Activated naive CD4-positive, alpha-beta T cell treated with anti-CD3 and anti-CD28 coated beads for 36 hours (primary cell): ENCODE measurements at regions not wholly inside any gene's neighbourhood (a gene's known extent, or its start where the extent isn't known, plus 50 kb on each side); places are given as distances from the start of the nearest gene placed in this dataset.

ENCODE experiments used
- CTCF ChIA-PET: fragments of 350-600 bp; sonication (Branson Sonifier 250); formaldehyde crosslinking; loops from one replicate; lab custom pipeline; 2021; ENCODE audit warnings: antibody characterized with exemption; lab: Charles Lee
- DNase-seq: peaks from one replicate; pipeline ENCODE4 v3.0.0-alpha.2; 2020
- H3K27ac Mint-ChIP-seq: one replicate; pipeline ENCODE4 v1.8.0; 2021; ENCODE audit warnings: mild to moderate bottlenecking, mixed read lengths
- H3K27me3 Mint-ChIP-seq: one replicate; pipeline ENCODE4 v1.8.0; 2021; ENCODE audit warnings: low read depth, mixed read lengths
- H3K36me3 Mint-ChIP-seq: one replicate; pipeline ENCODE4 v1.8.0; 2021; ENCODE audit warnings: low read depth, mixed read lengths
- H3K4me1 Mint-ChIP-seq: one replicate; pipeline ENCODE4 v1.8.0; 2021; ENCODE audit warnings: low read depth, mixed read lengths
- H3K4me3 Mint-ChIP-seq: one replicate; pipeline ENCODE4 v1.8.0; 2021; ENCODE audit warnings: mild to moderate bottlenecking, moderate library complexity, mixed read lengths
- H3K9me3 Mint-ChIP-seq: one replicate; pipeline ENCODE4 v1.8.0; 2021; ENCODE audit warnings: mixed read lengths
- intact Hi-C: fragments of 100-400 bp; cut with micrococcal nuclease; formaldehyde crosslinking; loops from one replicate; pipeline ENCODE4 v1.15.1; 2023

DNA sequence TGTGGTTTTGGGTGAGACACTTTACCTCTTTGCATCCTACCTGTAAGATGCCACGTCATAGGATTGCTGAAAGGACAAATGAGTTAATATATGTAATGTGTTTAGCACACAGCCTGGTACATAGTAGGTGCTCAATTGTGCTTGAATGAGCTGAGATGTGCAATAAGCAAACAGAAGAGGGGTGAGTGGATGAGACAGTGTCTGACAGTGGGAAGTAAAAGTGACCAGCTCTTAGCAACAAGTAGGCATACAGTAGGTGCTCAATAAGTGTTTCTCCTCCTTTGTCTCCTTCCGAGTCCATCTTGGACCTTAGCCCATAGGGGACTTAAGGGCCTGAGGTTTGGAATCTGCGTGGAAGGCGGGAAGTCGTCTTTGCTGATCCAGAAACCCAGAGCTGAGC lies 104.7 kb downstream of the CEBPB start:
- Mint-ChIP-seq H3K9me3 (no peaks in the 10 kb centered on the region), H3K4me3 (no peak overlapping the region), H3K4me1 (peaks cover 13% of the 10 kb centered on the region), H3K27ac (no peak overlapping the region), H3K27me3 (no peaks in the 10 kb centered on the region), H3K36me3 (no peaks in the 10 kb centered on the region)
- no peak for DNase-seq
- CTCF ChIA-PET = no interaction called here
- intact Hi-C loops = no loop called here

DNA sequence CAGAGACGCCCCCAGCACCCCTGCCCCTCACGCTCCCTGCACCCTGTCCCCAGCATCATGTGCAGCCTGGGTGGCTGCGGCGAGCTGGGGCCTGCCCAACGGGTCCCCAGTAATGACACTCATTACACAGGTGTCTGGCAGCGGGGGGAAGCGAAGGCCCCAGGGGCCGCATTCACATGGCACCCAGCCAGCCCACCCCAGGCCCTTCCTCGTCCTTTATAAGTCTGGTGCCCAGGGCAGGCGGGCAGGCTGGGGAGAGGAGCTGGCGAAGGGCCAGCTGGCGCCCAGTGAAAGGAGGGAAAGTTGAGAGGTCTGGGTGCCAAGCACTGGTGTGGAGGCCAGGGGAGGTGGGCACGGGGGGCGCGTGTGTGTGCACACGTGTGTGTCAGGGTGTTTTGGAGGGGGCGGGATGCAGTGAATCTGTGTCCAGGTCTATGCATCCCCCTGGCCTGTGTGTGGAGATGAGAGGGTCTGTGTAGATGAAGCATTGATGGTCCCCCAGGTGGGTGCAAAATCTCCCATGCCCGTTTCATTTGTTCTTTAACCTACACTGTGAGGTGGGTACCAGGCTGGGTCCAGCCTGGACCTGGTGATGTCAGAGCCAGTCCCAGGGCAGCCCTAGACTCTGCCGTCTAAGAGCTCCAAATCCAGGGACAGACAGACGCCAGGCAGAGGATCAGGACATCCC lies 105.3 kb downstream of the CEBPB start:
- Mint-ChIP-seq H3K9me3 (no peaks in the 10 kb centered on the region), H3K4me1 (peaks cover 13% of the 10 kb centered on the region), H3K27me3 (no peaks in the 10 kb centered on the region), H3K36me3 (no peaks in the 10 kb centered on the region), H3K4me3 (no peak overlapping the region), H3K27ac (no peak overlapping the region)
- DNase-seq = no peak
- CTCF ChIA-PET = interaction anchor here (0.7 kb wide), 1 partner anchor 1509 kb away, joined by 3 read pairs; no protein-coding TSS in a partner anchor
- intact Hi-C loops = no loop called here

GRCh38 chr20:50296450-50297375 lies 106.1 kb downstream of the CEBPB start:
- Mint-ChIP-seq H3K4me1 (peaks cover 13% of the 10 kb centered on the region), H3K9me3 (no peaks in the 10 kb centered on the region), H3K27ac (no peak overlapping the region), H3K36me3 (no peaks in the 10 kb centered on the region), H3K27me3 (no peaks in the 10 kb centered on the region), H3K4me3 (no peak overlapping the region)
- intact Hi-C loops = no loop called here
- CTCF ChIA-PET = interaction anchor here (0.7 kb wide), 1 partner anchor 1508 kb away, joined by 3 read pairs; no protein-coding TSS in a partner anchor
- DNase-seq = no peak

GRCh38 chr20:50297498-50298376 lies 107.1 kb downstream of the CEBPB start:
- Mint-ChIP-seq H3K27ac (no peak overlapping the region), H3K9me3 (no peaks in the 10 kb centered on the region), H3K4me1 (peaks cover 13% of the 10 kb centered on the region), H3K4me3 (no peak overlapping the region), H3K27me3 (no peaks in the 10 kb centered on the region), H3K36me3 (no peaks in the 10 kb centered on the region)
- peak; percentile 52 for DNase-seq
- intact Hi-C loops = no loop called here
- CTCF ChIA-PET = interaction anchor here (0.9 kb wide), 1 partner anchor 13 kb away, joined by 5 read pairs; no protein-coding TSS in a partner anchor

DNA sequence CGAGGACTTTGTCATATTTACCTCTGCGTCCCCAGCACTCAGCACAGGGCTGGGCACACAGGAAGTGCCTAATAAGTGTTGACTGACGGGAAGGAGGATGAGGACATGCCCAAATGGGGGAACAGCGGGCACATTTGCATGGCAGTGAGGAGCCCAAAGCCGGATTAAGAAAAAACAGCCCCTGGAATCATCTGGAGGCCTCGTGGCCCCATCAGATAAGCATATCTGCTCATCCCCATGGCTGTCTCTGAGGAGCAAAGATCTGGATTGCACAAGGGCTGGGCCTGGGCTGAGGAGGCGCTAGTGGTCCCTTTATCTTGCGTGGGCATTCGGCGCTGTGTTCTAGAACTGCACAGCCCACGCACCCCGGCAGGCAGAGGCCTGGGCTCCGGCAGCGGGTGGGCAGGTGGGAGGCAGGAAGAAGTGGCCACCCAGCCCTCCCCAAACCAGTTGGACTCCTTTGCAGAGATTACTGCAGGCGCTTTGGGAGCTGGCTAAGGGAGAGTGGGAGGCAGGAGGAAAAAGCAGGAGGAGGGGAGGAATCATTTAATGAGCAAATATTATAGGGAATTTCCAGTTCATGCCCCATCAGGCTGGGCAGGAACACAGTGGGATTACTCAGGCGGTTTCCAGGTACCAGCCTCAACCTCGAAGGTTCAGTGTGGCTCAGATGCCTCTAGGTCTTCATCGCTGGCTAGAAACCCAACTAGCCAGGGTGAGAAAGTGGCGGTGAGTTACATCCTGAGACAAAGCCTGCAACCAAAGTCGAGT lies 108.1 kb downstream of the CEBPB start:
- CTCF ChIA-PET = no interaction called here
- H3K4me3 Mint-ChIP-seq = no peak overlapping the region
- no peak overlapping the region for H3K27ac Mint-ChIP-seq
- H3K27me3 Mint-ChIP-seq = no peaks in the 10 kb centered on the region
- intact Hi-C loops = no loop called here
- DNase-seq = no peak
- no peaks in the 10 kb centered on the region for H3K9me3 Mint-ChIP-seq
- H3K4me1 Mint-ChIP-seq = peaks cover 13% of the 10 kb centered on the region
- H3K36me3 Mint-ChIP-seq = no peaks in the 10 kb centered on the region

- no peak overlapping the region for H3K4me3 Mint-ChIP-seq
- H3K27me3 Mint-ChIP-seq = no peaks in the 10 kb centered on the region
- DNase-seq = no peak
- intact Hi-C loops = no loop called here
- H3K9me3 Mint-ChIP-seq = no peaks in the 10 kb centered on the region
- H3K36me3 Mint-ChIP-seq = no peaks in the 10 kb centered on the region
- peaks cover 13% of the 10 kb centered on the region for H3K4me1 Mint-ChIP-seq
- H3K27ac Mint-ChIP-seq = no peak overlapping the region
- CTCF ChIA-PET = no interaction called here
Observed at GRCh38 chr20:50299325-50299629, 108.6 kb downstream of the CEBPB start.

DNA sequence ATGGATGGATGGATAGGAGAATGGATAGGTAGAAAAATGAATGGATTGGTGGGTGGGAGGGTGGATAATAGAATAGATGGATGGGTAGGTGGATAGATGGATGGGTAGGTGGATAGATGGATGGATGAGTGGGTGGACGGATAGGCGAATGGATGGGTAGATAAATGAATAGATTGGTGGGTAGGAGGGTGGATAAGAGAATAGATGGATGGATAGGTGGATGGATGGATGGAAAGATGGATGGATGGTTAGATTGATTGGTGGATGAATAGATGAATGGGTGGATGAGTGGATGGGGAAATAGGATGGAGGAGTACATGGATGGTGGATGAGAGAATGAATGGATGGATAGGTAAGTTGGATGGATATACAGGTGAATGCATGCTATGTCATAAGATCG lies 110.5 kb downstream of the CEBPB start:
- Mint-ChIP-seq H3K4me1 (peaks cover 13% of the 10 kb centered on the region), H3K36me3 (no peaks in the 10 kb centered on the region), H3K9me3 (no peaks in the 10 kb centered on the region), H3K27ac (no peak overlapping the region), H3K4me3 (no peak overlapping the region), H3K27me3 (no peaks in the 10 kb centered on the region)
- CTCF ChIA-PET = no interaction called here
- DNase-seq = no peak
- intact Hi-C loops = no loop called here

DNA sequence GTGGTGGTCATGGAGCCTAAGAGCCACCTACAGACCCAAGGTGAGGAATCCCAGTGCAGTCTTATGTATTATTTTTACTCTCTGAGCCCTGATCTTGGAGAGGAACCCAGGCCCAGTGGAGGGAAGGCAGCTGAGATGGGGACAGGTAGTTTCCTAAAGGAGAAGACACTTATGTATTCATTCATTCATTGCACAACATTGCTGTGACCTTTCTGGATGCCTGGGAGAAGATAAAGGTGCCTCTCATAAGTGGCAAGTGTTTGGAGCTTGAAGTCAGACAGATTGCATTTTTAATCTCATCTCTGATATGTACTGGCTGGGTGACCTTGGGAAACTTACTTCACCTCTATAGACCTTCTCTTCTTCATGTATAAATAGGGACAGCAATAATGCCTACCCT lies 111.1 kb downstream of the CEBPB start:
- H3K36me3 Mint-ChIP-seq = no peaks in the 10 kb centered on the region
- CTCF ChIA-PET = no interaction called here
- intact Hi-C loops = no loop called here
- H3K9me3 Mint-ChIP-seq = no peaks in the 10 kb centered on the region
- no peak overlapping the region for H3K27ac Mint-ChIP-seq
- no peaks in the 10 kb centered on the region for H3K27me3 Mint-ChIP-seq
- no peak overlapping the region for H3K4me3 Mint-ChIP-seq
- peaks cover 13% of the 10 kb centered on the region for H3K4me1 Mint-ChIP-seq
- DNase-seq = no peak

DNA sequence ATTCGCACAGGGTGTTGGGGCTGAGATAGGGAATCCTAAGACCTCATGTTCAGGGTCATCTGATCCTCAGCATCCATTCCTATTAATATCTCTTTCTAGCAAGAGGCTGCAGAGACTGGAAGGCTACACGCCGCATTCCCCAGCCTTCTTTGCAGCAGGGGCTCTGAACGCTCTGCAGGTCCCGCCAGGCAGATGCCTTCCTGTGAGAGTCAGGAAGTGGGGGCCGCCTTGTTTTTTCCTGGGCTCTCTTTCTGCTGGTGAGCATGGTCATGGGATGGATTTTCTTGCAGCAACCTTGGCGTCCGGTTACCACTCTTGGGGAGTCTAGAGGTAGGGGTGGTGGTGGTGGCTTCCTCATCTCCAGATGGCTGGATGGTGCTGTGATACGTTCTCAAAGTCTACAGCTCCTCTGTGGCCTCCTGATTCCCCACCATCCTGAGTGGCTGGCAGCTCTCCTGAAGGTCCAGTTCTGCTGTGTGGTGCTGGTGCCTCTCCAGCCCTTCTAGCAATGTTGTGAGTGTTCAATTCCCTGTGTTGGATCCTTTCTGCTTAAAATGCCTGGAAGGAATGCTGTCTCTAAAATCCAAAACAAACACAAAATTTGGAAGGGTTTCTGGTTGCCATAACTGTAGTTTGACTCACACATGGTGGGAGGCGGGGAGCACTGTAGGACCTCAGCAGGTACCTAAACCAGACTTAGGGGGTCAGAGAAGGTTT lies 111.9 kb downstream of the CEBPB start:
- Mint-ChIP-seq H3K4me1 (peaks cover 8% of the 10 kb centered on the region), H3K27ac (no peak overlapping the region), H3K27me3 (no peaks in the 10 kb centered on the region), H3K9me3 (no peaks in the 10 kb centered on the region), H3K4me3 (no peak overlapping the region), H3K36me3 (no peaks in the 10 kb centered on the region)
- no peak for DNase-seq
- intact Hi-C loops = no loop called here
- CTCF ChIA-PET = no interaction called here

DNA sequence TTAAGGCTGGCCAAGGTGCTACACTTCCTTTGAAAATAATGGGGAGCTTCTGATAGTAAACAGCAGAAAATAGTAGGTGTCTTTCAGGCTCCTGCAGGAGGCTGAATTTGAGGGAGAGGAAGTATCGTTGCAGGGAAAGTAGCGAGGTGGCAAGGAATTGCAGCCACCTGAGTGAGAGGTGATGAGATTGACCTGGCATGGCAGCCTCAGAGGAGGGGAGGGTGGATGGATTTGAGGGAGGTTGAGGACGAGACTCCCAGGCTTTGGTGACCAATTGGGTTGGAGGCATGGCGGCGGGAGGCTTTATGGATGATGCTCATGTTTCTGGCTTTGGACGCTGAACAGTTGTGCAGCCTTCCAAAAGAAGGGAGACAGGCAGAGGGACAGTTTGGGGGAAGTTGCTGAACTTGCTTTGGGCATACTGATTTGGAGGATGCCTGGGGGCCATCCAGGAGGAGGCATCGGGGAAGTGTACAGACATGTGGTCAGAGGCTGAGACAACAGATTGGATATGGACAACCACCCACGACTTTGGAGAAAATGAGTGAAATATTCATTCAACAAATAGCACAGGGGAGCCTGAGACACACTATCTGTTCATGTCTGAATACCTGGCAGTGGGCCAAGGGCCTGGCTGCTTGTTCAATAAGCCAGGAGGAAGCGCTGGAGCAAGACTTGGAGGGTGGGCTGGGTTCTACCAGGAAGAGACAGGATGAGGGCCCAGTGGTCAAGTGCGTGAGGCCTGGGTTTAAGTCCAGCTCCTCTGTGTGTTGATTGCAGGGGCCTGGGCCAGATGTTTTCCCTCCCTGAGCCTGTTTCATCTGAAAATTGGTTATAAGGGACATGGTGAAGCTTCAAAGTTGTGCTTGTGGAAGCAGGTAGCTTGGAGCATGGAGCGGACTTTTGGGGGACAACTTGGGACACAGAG lies 113.2 kb downstream of the CEBPB start:
- no peaks in the 10 kb centered on the region for H3K4me1 Mint-ChIP-seq
- no peak overlapping the region for H3K27ac Mint-ChIP-seq
- H3K9me3 Mint-ChIP-seq = no peaks in the 10 kb centered on the region
- H3K27me3 Mint-ChIP-seq = no peaks in the 10 kb centered on the region
- CTCF ChIA-PET = interaction anchor here (0.6 kb wide), 1 partner anchor 16 kb away, joined by 3 read pairs; no protein-coding TSS in a partner anchor
- intact Hi-C loops = no loop called here
- DNase-seq = no peak
- H3K4me3 Mint-ChIP-seq = no peak overlapping the region
- no peaks in the 10 kb centered on the region for H3K36me3 Mint-ChIP-seq

GRCh38 chr20:50304501-50304856 lies 113.8 kb downstream of the CEBPB start:
- CTCF ChIA-PET = no interaction called here
- intact Hi-C loops = no loop called here
- Mint-ChIP-seq H3K27me3 (no peaks in the 10 kb centered on the region), H3K9me3 (no peaks in the 10 kb centered on the region), H3K27ac (no peak overlapping the region), H3K4me1 (no peaks in the 10 kb centered on the region), H3K36me3 (no peaks in the 10 kb centered on the region), H3K4me3 (no peak overlapping the region)
- no peak for DNase-seq
